ENCODE measurements at regions not wholly inside any gene's neighbourhood (a gene's known extent, or its start where the extent isn't known, plus 50 kb on each side); places are given as distances from the start of the nearest gene placed in this dataset.
A peak's percentile ranks its signal among the peaks of the same experiment; 100 is the strongest.
"Not testable (repeated sequence)": the region's sequence is repeated elsewhere in the genome, so short reads cannot be mapped to it uniquely, and the experiment has no call there.

DNA sequence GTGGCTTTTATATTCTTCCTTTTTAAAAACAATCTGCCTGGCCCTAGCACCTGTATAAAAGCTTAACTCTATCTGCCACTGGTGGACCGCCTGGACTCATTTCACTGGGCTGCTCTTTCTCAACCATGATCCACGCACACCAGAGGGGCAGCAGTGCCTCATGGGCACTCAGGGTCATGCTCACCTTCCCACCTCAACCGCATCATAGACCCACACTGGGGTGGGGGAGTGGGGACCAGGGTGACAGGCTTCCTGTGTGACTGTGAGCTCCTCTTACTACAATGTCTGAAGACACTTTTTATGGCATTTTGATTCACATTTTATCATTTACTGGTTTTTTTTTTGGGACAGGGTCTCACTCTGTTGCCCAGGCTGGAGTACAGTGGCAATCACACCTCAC, 4038.8 kb upstream of the TPTE start:
- DNase-seq (ENCODE audit: extremely low read depth in 1 of 2, low read depth in 1 of 2): not testable (repeated sequence)

DNA sequence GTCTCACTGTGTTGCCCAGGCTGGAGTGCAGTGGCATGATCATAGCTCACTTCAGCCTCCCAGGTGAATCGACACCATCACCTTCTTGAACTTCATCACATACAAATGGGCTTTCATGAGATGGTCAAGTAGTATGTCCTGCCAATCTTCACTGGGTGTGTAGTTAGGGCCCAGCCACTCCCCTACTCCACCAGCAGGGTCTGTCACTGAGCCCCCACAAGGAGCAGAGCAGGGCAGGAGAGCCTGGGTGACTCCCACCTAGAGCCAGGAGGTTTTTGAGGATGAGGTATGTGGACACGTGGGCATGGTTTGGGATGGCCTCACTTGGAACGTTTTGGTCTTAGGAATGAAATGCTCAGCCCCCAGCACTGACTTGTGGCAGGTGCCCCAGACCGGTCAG, 4037.7 kb upstream of the TPTE start:
- DNase-seq (ENCODE audit: extremely low read depth in 1 of 2, low read depth in 1 of 2): not testable (repeated sequence)

DNA sequence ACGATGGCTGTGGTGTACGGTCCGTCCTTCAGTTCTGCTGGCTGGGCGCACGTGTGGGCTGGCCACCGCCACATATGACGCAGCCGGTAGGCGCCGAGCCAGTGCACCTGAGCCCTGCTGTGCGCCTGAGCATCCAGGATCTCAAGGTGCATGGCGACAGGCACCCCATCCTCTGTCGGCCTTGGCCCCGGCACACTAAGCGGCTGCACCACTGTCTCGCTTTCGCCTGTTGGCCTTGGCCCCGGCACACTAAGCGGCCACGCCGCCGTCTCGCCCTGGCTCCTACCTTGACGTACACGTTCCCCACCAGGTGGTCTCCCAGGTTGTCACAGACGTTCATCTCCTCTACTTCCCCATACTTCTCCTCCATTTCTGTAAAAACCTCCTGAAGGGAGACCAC, 4034.6 kb upstream of the TPTE start:
- DNase-seq (ENCODE audit: extremely low read depth in 1 of 2, low read depth in 1 of 2): not testable (repeated sequence)

DNA sequence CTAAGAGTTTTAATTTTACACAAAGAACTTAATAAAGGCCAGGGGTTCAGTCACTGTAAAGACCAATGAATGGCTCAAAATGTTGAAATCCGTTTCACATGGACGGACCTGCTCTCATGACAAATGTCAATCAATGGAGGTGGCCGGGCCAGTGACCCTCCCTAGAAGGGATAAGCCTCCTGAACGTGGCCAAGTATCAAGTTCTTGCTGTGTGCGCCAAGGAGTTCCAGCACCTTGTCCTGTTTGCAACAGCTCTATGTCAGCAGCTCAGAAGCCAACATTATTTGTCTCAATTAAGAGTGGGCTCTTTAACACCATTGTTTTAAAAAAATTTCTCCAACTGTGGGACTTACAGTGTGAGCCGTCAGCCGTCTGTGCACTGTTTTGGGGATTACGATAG, 4028.7 kb upstream of the TPTE start:
- DNase-seq (ENCODE audit: extremely low read depth in 1 of 2, low read depth in 1 of 2): not testable (repeated sequence)

DNA sequence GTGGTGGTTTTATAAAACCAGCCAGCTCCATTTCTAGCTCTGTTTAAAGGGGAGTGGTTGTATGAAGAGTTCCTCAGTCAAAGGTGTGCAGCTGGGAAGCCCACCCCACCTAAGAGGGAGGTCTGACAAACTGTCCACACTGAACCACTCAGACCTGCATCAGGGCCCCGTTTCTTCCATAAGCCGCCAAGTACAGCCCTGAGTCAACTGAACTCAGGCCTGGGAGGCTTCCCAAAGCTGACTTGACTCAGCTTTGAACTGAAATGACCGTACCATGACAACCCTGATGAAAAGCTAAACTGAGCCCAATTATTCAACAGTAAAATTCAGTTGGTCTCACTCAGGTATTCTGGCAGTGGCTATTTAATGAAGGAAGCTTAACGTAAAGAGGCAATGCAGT, 4027.4 kb upstream of the TPTE start:
- not testable (repeated sequence) for DNase-seq (ENCODE audit: extremely low read depth in 1 of 2, low read depth in 1 of 2)

DNA sequence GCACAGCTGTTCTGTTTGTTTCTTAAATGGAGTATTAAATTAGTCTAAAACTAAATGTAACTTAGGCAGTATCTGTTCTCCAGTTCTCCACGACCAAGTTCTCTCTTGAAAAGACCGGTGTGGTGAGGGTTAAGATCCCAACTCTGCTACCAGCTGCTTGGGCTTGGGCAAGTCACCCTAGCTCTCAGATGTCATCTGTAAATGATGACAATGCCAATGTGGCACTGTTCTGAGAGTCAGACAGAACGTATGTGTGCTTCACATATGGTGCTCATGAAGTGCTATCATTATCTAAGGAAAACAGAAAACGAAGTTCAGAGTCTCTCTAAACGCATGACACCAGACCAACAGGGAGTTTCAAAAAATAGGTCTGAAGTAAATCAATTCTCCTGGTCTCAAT, 4025.0 kb upstream of the TPTE start:
- not testable (repeated sequence) for DNase-seq (ENCODE audit: extremely low read depth in 1 of 2, low read depth in 1 of 2)

DNA sequence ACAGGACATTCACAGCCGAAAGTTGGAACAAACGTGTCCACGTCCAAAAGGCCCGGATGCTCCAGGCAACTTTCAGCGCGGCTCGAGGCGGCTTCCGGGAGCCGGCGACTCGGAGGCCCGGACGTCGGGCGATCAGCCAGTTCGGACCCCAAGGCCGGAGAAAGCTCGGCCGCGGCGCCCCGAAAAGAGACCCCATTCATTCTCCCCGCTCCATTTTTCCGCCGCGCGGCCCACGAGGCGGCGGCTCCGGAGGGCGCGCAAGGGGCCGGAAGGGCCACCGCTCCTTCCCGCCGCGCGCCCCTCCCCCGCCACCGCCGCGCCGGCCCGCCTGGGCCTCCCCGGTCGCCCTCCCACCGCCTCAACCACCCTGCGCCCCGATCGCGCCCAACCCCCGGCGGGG, 4022.7 kb upstream of the TPTE start:
- DNase-seq (ENCODE audit: extremely low read depth in 1 of 2, low read depth in 1 of 2): not testable (repeated sequence)

DNA sequence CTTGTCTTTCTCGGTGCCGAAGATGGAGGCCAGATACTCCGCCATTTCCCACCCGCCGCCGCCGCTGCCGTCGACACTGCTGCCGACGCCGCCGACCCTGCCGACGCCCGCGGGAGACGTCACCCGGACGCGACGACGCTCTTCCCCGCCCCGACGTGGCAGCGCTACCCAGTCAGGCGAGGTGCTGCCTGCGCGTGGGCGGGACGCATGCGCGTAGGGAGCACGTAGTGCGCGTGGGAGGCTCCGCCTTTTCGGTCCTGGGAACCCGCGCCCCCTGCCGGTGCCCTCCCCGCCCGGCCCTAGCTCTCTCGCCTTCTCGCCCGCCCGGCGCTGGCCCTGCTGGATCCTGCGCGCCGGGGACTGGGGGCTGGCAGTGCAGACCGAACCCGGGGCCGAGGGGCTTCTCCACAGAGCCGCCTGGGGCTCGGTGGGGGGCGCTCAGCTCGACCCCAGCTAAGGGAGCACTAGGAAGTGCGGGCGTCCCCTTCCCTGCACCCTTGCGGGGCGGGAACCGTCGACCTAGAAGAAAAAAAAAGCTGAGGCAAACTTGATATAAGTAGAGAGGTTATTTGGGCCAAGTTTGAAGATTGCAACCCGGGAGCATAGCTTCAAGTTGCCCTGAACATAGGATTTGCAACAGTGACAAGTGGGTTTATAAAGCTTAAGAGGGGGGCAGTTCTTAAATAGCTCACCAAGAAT, 4022.1 kb upstream of the TPTE start:
- peak in 1 of 2 donors; percentile 30 for DNase-seq (ENCODE audit: extremely low read depth in 1 of 2, low read depth in 1 of 2)

DNA sequence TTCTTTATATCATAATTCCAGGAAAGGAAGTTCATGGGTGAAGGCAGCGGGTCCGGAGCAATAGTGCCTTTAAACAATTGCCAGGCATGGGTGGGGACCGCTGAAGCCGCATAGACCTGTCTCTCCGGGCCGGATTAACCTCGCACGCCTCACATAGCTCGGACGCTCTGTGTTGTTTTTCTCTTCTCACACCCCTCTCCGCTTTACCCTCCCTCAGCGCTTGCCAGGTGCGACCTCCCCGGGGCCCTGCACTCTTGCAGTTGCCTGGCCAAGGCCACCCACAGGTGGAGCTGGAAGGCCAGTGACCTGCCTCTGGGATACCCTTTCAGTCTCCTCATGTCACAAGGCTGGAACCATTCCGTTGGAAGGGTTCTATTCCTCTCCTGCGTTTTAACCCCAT, 4021.5 kb upstream of the TPTE start:
- not testable (repeated sequence) for DNase-seq (ENCODE audit: extremely low read depth in 1 of 2, low read depth in 1 of 2)

DNA sequence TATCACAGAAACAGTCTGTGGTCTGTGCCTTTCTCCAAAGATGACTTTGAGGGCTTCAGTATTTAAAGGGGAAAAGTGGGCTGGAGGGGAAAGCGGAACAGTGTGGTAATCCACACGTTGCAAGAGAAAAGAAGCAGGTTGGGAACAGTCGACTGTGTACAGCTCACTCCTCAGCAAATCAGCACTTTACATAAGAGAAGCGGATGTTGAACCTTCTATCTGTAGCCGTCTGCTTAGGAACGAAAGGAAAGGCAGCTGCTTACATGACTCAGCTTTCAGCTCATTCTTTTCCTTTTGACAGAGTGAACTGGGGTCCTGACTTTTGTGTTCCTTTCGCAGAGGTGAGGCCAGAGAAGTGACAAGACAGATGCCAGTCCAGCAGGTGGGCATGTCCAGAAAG, 4020.7 kb upstream of the TPTE start:
- DNase-seq (ENCODE audit: extremely low read depth in 1 of 2, low read depth in 1 of 2): not testable (repeated sequence)

DNA sequence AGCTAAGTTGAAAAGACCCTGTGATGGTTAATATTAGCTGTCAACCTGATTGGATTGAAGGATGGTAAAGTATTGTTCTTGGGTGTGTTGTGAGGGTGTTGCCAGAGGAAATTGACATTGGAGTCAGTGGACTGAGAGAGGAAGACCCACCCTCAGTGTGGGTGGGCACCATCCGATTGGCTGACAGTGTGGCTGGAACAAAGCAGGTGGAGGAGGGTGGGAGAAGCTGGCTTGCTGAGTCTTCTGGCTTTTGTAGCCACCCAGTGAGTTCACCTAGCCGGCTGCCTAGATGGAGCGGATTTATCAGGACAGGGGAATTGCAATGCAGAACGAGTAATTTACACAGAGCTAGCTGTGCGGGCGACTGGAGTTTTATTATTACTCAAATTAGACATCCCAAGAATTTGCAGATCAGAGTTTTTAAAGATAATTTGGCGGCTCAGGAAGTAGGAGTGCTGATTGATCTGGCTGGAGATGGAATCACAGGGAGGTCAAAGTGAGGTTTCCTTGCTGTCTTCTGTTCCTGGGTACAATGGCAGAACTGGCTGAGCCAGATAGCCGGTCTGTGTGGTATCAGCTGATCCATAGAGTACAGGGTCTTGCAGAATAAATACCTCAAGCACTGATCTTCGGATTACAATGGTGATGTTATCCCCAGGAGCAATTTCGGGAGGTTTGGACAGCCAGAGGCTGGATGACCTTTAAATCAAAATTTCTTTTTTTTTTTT, 4015.1 kb upstream of the TPTE start:
- DNase-seq (ENCODE audit: extremely low read depth in 1 of 2, low read depth in 1 of 2): not testable (repeated sequence)

DNA sequence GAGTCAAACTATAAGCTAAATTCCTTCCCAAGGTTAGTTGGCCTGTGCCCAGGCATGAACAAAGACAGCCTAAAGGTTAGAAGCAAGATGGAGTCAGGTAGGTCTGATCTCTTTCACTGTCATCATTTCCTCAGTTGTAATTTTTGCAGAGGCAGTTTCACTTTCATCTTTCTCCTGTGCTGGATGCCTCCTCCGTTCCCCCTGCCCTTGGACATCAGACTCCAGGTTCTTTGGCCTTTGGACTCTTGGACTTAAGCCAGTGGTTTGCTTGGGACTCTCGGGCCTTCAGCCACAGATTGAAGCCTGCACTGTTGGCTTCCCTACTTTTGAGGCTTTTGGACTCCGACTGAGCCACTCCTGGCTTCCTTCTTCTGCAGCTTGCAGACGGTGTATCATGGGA, 4013.8 kb upstream of the TPTE start:
- DNase-seq (ENCODE audit: extremely low read depth in 1 of 2, low read depth in 1 of 2): not testable (repeated sequence)

DNA sequence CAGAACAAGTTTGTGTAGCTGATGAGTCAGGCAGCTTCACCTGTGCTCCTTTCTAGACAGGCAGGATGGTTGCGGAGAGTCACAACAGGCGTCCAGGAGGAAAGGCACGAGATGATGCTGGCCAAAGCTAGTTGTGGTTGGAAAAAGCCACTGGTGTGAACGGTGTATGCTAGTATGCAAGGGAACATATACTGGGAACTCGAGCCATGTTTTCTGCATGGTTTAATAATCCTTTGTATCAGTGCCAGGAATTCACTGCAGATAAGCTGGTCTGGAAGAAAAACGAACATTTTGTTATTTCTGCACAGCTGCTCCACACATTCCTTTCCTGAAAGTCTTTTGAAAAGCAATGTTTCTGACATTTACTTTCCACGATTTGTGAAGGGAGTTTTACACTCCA, 3999.6 kb upstream of the TPTE start:
- DNase-seq (ENCODE audit: extremely low read depth in 1 of 2, low read depth in 1 of 2): not testable (repeated sequence)

DNA sequence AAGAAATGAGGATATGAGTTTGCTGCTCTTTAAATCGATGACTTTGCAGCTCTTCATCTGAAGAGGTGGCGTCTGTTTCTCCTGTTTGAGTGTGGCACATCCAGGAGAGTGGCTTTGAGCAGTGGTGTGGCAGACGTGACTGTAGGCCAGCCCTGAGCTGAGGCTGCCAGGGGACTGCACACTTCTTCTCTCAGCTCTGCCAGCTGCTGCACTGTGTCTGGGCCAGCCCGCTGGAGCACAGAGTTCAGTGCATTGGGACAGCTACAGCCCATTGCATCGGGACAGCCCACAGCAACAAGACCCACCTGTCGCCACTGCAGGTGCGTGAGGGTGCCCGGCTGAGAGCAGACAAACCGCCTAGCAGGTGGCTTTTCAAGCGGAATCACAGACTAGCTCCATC, 3995.2 kb upstream of the TPTE start:
- not testable (repeated sequence) for DNase-seq (ENCODE audit: extremely low read depth in 1 of 2, low read depth in 1 of 2)

DNA sequence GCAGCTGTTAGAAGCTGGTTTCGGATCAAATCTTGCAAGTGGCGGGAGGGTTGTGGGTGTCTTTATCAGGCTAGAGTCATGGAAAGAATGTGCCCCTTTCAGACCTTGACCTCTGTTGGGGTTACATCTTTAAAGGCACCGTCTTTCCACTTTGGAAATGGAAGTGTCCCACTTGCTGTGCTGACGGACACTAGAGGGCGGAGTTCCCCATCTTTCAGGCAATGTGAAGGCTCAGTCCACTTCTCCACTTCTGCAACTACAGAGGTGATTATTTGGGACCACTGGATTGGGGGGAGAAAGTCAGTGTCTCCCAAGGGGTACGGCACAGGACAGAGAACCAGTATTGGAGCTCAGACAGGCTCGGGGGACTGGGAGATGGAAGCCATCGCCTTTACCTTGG, 3990.7 kb upstream of the TPTE start:
- not testable (repeated sequence) for DNase-seq (ENCODE audit: extremely low read depth in 1 of 2, low read depth in 1 of 2)

DNA sequence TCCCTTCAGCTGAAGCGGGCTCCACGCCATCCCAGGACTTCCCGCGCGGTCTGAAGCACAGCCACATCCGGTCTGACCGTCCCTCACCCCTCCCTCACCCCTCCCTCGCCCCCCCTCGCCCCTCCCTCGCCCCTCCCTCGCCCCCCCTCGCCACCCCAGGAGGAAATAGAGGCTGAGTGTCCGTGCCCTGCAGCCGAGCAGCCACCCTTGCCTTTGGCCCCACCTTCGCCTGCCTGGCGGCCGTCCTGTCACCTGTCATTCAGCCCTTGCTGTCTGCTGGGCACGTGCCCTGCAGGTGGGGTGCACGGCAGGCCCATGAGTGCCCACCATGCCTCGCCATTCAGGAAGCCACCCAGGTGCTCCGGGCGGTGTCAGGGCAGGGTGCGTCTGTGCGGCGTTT, 3988.1 kb upstream of the TPTE start:
- DNase-seq (ENCODE audit: extremely low read depth in 1 of 2, low read depth in 1 of 2): not testable (repeated sequence)

DNA sequence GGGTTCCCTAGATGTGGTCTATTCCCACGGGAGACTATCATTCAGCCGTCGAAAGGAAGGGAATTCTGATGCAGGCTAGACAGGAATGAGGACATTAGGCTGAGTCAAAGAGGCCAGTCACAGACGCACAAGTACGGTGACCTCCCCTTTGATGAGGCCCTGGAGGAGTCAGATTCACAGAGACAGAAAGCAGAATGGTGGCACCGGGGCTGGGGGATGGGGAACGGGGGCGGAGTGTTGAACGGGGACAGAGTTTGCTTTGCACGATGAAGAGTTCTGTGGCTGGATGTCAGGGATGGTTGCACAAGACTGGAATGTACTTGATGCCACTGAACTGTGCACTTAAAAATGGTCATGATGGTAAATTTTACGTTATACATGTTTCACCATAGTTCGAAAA, 3983.1 kb upstream of the TPTE start:
- DNase-seq (ENCODE audit: extremely low read depth in 1 of 2, low read depth in 1 of 2): not testable (repeated sequence)

DNA sequence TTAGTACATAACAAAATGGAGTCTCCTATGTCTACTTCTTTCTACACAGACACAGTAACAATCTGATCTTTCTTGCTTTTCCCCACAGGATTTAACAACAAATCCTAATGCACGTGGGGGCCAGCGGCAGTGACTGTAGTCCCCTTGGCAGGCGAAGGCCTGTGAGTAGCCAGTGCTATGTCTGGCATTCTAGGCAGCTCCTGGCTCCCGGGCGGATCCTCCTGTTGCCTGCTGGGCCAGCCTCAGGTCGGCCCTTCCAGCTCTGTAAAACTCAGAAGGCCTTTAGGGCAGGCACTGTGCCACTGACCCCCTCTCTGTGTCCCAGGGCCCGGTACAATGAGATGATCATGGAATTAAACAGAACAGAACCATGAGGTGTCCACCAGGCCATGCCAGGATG, 3981.7 kb upstream of the TPTE start:
- not testable (repeated sequence) for DNase-seq (ENCODE audit: extremely low read depth in 1 of 2, low read depth in 1 of 2)

DNA sequence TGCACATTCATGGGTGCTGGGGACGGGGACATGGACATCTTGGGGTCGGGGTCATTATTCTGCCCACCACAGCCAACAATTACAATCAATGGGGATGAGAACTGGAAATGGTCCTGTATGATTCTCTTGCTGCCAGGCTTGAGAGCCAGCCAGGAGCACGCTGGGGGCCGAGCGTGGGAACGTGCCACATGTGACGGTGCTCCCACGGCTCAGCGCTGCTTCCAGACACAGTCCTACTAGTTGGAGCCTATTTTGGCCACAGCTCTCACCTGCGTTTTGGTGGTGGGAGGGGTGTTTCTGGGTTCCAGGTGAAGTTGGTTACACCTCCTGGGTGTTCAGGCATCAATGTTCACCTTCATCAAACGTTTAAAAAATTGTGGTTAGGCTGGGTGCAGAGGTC, 3980.3 kb upstream of the TPTE start:
- DNase-seq (ENCODE audit: extremely low read depth in 1 of 2, low read depth in 1 of 2): not testable (repeated sequence)

DNA sequence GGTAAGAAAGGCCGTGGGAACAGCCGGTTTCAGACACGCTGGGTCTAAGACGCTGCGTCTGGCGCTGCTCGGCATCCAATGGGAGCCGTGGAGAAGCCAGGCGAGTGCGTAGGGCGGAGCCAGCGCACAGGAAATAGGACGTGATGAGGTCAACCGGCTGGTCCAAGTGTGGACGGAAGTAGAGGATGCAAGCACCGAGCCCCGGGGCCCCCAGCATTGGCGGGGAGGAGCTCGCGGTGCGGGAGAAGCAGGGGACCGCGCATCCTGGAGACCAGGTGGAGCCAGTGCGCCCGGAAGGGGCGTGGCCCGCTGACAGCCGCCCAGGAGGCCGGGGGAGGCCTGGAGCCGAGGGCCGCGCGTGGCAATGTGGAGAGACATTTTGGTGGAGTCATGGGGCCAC, 3976.1 kb upstream of the TPTE start:
- DNase-seq (ENCODE audit: extremely low read depth in 1 of 2, low read depth in 1 of 2): not testable (repeated sequence)

DNA sequence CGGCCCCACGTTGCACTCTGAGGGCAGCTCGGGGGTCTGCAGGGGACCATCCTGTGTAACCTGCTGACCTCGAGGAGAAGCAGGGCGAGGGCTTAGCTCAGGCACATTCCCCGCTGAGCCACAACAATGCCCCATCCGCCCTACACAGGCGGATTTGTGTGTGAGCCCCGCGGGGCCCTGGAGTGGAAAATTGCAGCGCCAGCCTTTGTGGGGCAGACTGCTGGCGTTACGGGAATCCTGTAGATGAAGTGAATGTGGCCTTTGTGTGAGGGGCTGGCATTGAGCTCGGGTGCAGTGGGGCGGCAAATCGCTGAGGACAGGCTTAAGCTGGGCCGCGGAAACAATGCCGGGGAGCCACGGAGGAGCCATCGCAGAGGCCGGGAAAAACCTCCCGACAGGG, 3970.3 kb upstream of the TPTE start:
- DNase-seq (ENCODE audit: extremely low read depth in 1 of 2, low read depth in 1 of 2): not testable (repeated sequence)
